Caki2 (cell line): ENCODE measurements at regions not wholly inside any gene's neighbourhood (a gene's known extent, or its start where the extent isn't known, plus 50 kb on each side); places are given as distances from the start of the nearest gene placed in this dataset.

Experiments used
- DNase-seq: peaks from one replicate; pipeline ENCODE4 v3.0.0-alpha.2; 2015; ENCODE audit warnings: low read depth
- in situ Hi-C: cut with HindIII; loops from 2 replicates; pipeline ENCODE4 v1.10.0; 2016; ENCODE audit warnings: low sequenced_read_pairs, low pct_unique_long_range_greater_than_20kb, mixed read lengths

GRCh38 chr20:24895431-24895830 is 53.6 kb upstream of the CST7 start:
- in situ Hi-C loops: no loop called here

GRCh38 chr20:24895898-24896658 is 53.0 kb upstream of the CST7 start:
- DNase-seq: no peak
- in situ Hi-C loops: no loop called here

More at GRCh38 chr20:24895431-24895830, 53.6 kb upstream of the CST7 start:
- DNase-seq: no peak

- in situ Hi-C loops: no loop called here
Observed at GRCh38 chr20:24896984-24897383, 52.1 kb upstream of the CST7 start.

GRCh38 chr20:24897974-24898373 is 51.1 kb upstream of the CST7 start:
- DNase-seq: no peak
- in situ Hi-C loops: no loop called here

More at GRCh38 chr20:24896984-24897383, 52.1 kb upstream of the CST7 start:
- no peak for DNase-seq

- DNase-seq: peak; percentile 6
- in situ Hi-C loops: no loop called here
Observed at GRCh38 chr20:24899153-24899552, 49.9 kb upstream of the CST7 start.
